ENCODE measurements at regions not wholly inside any gene's neighbourhood (a gene's known extent, or its start where the extent isn't known, plus 50 kb on each side); places are given as distances from the start of the nearest gene placed in this dataset.

DNA sequence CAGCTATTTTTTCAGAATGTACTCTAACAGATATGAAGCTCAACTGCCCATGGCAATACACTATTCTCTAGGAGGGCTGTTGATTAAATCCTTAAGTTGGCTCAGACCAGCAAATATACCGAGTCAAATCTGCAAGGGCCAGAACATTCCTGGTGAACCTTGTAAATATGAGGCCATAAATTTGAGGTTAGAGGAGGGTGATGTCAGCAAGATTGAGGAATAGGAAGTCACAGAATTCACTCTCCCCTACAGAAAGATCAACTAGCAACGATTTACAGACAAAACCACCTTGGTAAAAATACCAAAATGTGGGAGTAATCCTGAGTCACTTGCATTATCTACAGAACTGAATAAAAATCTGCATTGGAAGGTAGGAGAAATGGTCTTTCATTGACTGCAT lies 399.3 kb downstream of the GPM6A start:
- no peaks in the 10 kb centered on the region for H4K20me1 ChIP-seq (replicated peaks; ENCODE audit: insufficient read depth)
- no peak overlapping the region for H2AFZ ChIP-seq
- no peak overlapping the region for H3K4me3 Mint-ChIP-seq
- peaks cover 7% of the 10 kb centered on the region for H3K4me1 ChIP-seq (ENCODE audit: insufficient read depth)
- no peak overlapping the region for H3K4me2 ChIP-seq
- H3K36me3 ChIP-seq (ENCODE audit: insufficient read depth): no peaks in the 10 kb centered on the region; the same call in 1 of the 2 replicates
- H3K27ac Mint-ChIP-seq: no peak overlapping the region
- DNase-seq (ENCODE audit: low spot score): no peak
- H3K4me3 ChIP-seq: no peak overlapping the region
- H3K9me2 ChIP-seq (ENCODE audit: insufficient read depth): peaks cover 8% of the 10 kb centered on the region; the same call in 1 of the 2 replicates
- H3F3A ChIP-seq (replicated peaks; ENCODE audit: low read depth): no peaks in the 10 kb centered on the region
- no peaks in the 10 kb centered on the region for H3K27me3 ChIP-seq (ENCODE audit: insufficient read depth)
- no peak for TF ChIP-seq STAT1 (IDR thresholded peaks at IDR 0.05; ENCODE audit: unreplicated experiment)
- no peak for TF ChIP-seq ZNF114 (CRISPR knock-in tag; IDR thresholded peaks at IDR 0.05)
- no peak for TF ChIP-seq EZH2phosphoT487 (IDR thresholded peaks at IDR 0.05; ENCODE audit: unreplicated experiment)
- no peak for TF ChIP-seq POLR2AphosphoS5 (IDR thresholded peaks at IDR 0.05; ENCODE audit: low read depth)
- TF ChIP-seq, protein P1, sequence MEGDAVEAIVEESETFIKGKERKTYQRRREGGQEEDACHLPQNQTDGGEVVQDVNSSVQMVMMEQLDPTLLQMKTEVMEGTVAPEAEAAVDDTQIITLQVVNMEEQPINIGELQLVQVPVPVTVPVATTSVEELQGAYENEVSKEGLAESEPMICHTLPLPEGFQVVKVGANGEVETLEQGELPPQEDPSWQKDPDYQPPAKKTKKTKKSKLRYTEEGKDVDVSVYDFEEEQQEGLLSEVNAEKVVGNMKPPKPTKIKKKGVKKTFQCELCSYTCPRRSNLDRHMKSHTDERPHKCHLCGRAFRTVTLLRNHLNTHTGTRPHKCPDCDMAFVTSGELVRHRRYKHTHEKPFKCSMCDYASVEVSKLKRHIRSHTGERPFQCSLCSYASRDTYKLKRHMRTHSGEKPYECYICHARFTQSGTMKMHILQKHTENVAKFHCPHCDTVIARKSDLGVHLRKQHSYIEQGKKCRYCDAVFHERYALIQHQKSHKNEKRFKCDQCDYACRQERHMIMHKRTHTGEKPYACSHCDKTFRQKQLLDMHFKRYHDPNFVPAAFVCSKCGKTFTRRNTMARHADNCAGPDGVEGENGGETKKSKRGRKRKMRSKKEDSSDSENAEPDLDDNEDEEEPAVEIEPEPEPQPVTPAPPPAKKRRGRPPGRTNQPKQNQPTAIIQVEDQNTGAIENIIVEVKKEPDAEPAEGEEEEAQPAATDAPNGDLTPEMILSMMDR (conservative IDR thresholded peaks at IDR 0.05; ENCODE audit: low read depth in 2 of 2): no peak
- no peak for TF ChIP-seq EZH2 (IDR thresholded peaks at IDR 0.05; ENCODE audit: low read depth, unreplicated experiment)
- TF ChIP-seq JUNB (IDR thresholded peaks at IDR 0.05; ENCODE audit: unreplicated experiment): no peak
- TF ChIP-seq, protein P2, sequence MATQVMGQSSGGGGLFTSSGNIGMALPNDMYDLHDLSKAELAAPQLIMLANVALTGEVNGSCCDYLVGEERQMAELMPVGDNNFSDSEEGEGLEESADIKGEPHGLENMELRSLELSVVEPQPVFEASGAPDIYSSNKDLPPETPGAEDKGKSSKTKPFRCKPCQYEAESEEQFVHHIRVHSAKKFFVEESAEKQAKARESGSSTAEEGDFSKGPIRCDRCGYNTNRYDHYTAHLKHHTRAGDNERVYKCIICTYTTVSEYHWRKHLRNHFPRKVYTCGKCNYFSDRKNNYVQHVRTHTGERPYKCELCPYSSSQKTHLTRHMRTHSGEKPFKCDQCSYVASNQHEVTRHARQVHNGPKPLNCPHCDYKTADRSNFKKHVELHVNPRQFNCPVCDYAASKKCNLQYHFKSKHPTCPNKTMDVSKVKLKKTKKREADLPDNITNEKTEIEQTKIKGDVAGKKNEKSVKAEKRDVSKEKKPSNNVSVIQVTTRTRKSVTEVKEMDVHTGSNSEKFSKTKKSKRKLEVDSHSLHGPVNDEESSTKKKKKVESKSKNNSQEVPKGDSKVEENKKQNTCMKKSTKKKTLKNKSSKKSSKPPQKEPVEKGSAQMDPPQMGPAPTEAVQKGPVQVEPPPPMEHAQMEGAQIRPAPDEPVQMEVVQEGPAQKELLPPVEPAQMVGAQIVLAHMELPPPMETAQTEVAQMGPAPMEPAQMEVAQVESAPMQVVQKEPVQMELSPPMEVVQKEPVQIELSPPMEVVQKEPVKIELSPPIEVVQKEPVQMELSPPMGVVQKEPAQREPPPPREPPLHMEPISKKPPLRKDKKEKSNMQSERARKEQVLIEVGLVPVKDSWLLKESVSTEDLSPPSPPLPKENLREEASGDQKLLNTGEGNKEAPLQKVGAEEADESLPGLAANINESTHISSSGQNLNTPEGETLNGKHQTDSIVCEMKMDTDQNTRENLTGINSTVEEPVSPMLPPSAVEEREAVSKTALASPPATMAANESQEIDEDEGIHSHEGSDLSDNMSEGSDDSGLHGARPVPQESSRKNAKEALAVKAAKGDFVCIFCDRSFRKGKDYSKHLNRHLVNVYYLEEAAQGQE (IDR thresholded peaks at IDR 0.05; ENCODE audit: unreplicated experiment): no peak
- no peak for TF ChIP-seq ZNF331 (CRISPR knock-in tag; IDR thresholded peaks at IDR 0.05; ENCODE audit: low read depth)
- no peak for TF ChIP-seq NANOG (IDR thresholded peaks at IDR 0.05; ENCODE audit: borderline replicate concordance)
- TF ChIP-seq, protein P3, sequence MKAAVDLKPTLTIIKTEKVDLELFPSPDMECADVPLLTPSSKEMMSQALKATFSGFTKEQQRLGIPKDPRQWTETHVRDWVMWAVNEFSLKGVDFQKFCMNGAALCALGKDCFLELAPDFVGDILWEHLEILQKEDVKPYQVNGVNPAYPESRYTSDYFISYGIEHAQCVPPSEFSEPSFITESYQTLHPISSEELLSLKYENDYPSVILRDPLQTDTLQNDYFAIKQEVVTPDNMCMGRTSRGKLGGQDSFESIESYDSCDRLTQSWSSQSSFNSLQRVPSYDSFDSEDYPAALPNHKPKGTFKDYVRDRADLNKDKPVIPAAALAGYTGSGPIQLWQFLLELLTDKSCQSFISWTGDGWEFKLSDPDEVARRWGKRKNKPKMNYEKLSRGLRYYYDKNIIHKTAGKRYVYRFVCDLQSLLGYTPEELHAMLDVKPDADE (IDR thresholded peaks at IDR 0.05): no peak
- no peak for TF ChIP-seq ZNF462 (CRISPR knock-in tag; IDR thresholded peaks at IDR 0.05)
- TF ChIP-seq CREB1 (CRISPR knock-in tag; IDR thresholded peaks at IDR 0.05; ENCODE audit: low read depth): no peak
- H3K27ac ChIP-seq (ENCODE audit: low read depth): no peak overlapping the region
- H3K4me1 Mint-ChIP-seq: peaks cover 25% of the 10 kb centered on the region
- peaks cover 15% of the 10 kb centered on the region for H3K9me3 Mint-ChIP-seq
- peaks cover 4% of the 10 kb centered on the region for H3K27me3 Mint-ChIP-seq (ENCODE audit: insufficient read depth, low read depth, poor library complexity)
- H3K36me3 Mint-ChIP-seq (ENCODE audit: low read depth): peaks cover 13% of the 10 kb centered on the region; the same call in 2 of the 3 replicates
- H3K79me2 ChIP-seq (replicated peaks; ENCODE audit: insufficient read depth): no peaks in the 10 kb centered on the region
- ATAC-seq: no peak

Data from GM23338 (cell line).